GM12878 (cell line): ENCODE measurements at regions not wholly inside any gene's neighbourhood (a gene's known extent, or its start where the extent isn't known, plus 50 kb on each side); places are given as distances from the start of the nearest gene placed in this dataset.

Experiments
- ATAC-seq: fragments of 200-7000 bp; cut with Tn5 transposase; 3 replicates; pipeline ENCODE4 v1.9.1; 2020; ENCODE audit warnings: mild to moderate bottlenecking, moderate library complexity
- BruUV-seq: library from RNA; stranded (reverse); fragments of 400-500 nt; replicated peaks from 2 replicates; lab custom pipeline; 2021; lab: Mats Ljungman, UMichigan
- CTCF ChIA-PET: fragments of 300-600 bp; sonication (Branson Sonifier 250); formaldehyde crosslinking; extraction: SDS; loops from one replicate; lab custom pipeline; 2021; ENCODE audit warnings: inconsistent platforms; lab: Yijun Ruan, JAX
- POLR2A ChIA-PET: fragments of 350-600 bp; formaldehyde crosslinking; extraction: SDS; loops from one replicate; lab custom pipeline; 2021; ENCODE audit warnings: inconsistent platforms; lab: Charles Lee
- RAD21 ChIA-PET: fragments of 300-600 bp; sonication (Branson Sonifier 250); formaldehyde crosslinking; loops from one replicate; lab custom pipeline; 2023; ENCODE audit warnings: antibody characterized with exemption; ENCODE audit not compliant: unreplicated experiment; lab: Charles Lee
- SMC1A ChIA-PET: fragments of 300-600 bp; sonication (Branson Sonifier 250); formaldehyde crosslinking; loops from one replicate; lab custom pipeline; 2023; ENCODE audit not compliant: unreplicated experiment, uncharacterized antibody; lab: Charles Lee
- DNase-seq: peaks from one replicate; pipeline ENCODE4 v3.0.0-alpha.2; 2011; ENCODE audit warnings: low read depth, low spot score
- FAIRE-seq: peaks from 3 replicates; lab custom pipeline; 2011; peaks lifted over from hg19 to GRCh38; lab: Jason Lieb, UNC
- H2AFZ ChIP-seq: 2 replicates; pipeline ENCODE4 v1.6.0; 2011; ENCODE audit warnings: low read depth, low read length, control low read depth; ENCODE audit not compliant: control insufficient read depth
- H3K27ac ChIP-seq: 2 replicates; pipeline ENCODE4 v1.5.1; 2011; ENCODE audit warnings: control low read depth; ENCODE audit not compliant: control insufficient read depth, insufficient read depth
- H3K27me3 ChIP-seq, 2 experiments: replicated peaks in 1 of 2; 2 replicates each; pipeline versions ENCODE4 v1.6.0 to v1.6.1; 2011; ENCODE audit warnings: low read length in 1 of 2; ENCODE audit not compliant: control insufficient read depth in 2 of 2, insufficient read depth in 2 of 2
- H3K36me3 ChIP-seq, 2 experiments: 2 replicates each; pipeline ENCODE4 v1.5.1; 2011; ENCODE audit warnings: low read length in 1 of 2; ENCODE audit not compliant: control insufficient read depth in 2 of 2, insufficient read depth in 2 of 2
- H3K4me1 ChIP-seq: 2 replicates; pipeline ENCODE4 v1.6.1; 2011; ENCODE audit warnings: mild to moderate bottlenecking, low read length, moderate library complexity, mixed read lengths; ENCODE audit not compliant: control insufficient read depth, insufficient read depth
- H3K4me2 ChIP-seq: 2 replicates; pipeline ENCODE4 v1.6.0; 2011; ENCODE audit warnings: control low read depth; ENCODE audit not compliant: control insufficient read depth, insufficient read depth
- H3K4me3 ChIP-seq: fragments of 200-600 bp; sonication (generic); 2 replicates; pipeline ENCODE4 v1.5.1; 2016
- H3K79me2 ChIP-seq: 2 replicates; pipeline ENCODE4 v1.6.0; 2011; ENCODE audit warnings: low read length; ENCODE audit not compliant: control insufficient read depth, insufficient read depth
- H3K9ac ChIP-seq: 2 replicates; pipeline ENCODE4 v1.8.0; 2011; ENCODE audit warnings: low read length, control low read depth, mixed read lengths; ENCODE audit not compliant: control insufficient read depth, insufficient read depth
- H3K9me3 ChIP-seq: replicated peaks from 3 replicates; pipeline ENCODE4 v1.5.1; 2011; ENCODE audit warnings: mild to moderate bottlenecking, low read length; ENCODE audit not compliant: control insufficient read depth, insufficient read depth
- H4K20me1 ChIP-seq: 2 replicates; pipeline ENCODE4 v1.6.0; 2011; ENCODE audit not compliant: control insufficient read depth, insufficient read depth
- ASH2L ChIP-seq: fragments of 300-600, 200-600 bp; sonication (generic); IDR thresholded peaks from 2 replicates; pipeline ENCODE4 v1.6.1; 2017; ENCODE audit warnings: low read depth, mild to moderate bottlenecking, borderline replicate concordance
- BCL11A ChIP-seq: IDR thresholded peaks from 2 replicates; pipeline ENCODE4 v1.6.1; 2011; ENCODE audit warnings: low read depth, low read length
- CHD1 ChIP-seq: IDR thresholded peaks from 2 replicates; pipeline ENCODE4 v1.6.1; 2012; ENCODE audit warnings: low read depth, low read length, improper control_type of control experiment
- CTCF ChIP-seq, 3 experiments: IDR thresholded peaks in 2 of 3; conservative IDR thresholded peaks in 1 of 3; 2 replicates each; pipeline ENCODE4 v1.5.1; 2011; ENCODE audit warnings: low read depth in 3 of 3, low read length in 3 of 3, mild to moderate bottlenecking in 3 of 3, control low read depth in 2 of 3, moderate library complexity in 2 of 3, inconsistent platforms in 1 of 3, mixed read lengths in 1 of 3; ENCODE audit not compliant: control insufficient read depth in 2 of 3, insufficient read depth in 1 of 3; ENCODE audit errors: extremely low read depth in 1 of 3
- IKZF2 ChIP-seq, 2 experiments: fragments of 450-650 bp; IDR thresholded peaks; 2 replicates each; pipeline ENCODE4 v1.6.1; 2017; ENCODE audit warnings: mild to moderate bottlenecking in 2 of 2, moderate library complexity in 2 of 2
- NFYB ChIP-seq: IDR thresholded peaks from 2 replicates; pipeline ENCODE4 v1.6.1; 2011; ENCODE audit warnings: low read depth, mild to moderate bottlenecking, low read length, improper control_type of control experiment, moderate library complexity; ENCODE audit not compliant: insufficient read depth
- RAD21 ChIP-seq: IDR thresholded peaks from 2 replicates; pipeline ENCODE4 v1.6.1; 2011; ENCODE audit warnings: mild to moderate bottlenecking, low read depth, low read length, moderate library complexity; ENCODE audit not compliant: insufficient read depth
- REST ChIP-seq: IDR thresholded peaks from 2 replicates; pipeline ENCODE4 v1.6.1; 2012; ENCODE audit warnings: mild to moderate bottlenecking, low read depth, low read length
- SMAD5 ChIP-seq: IDR thresholded peaks from 2 replicates; pipeline ENCODE4 v1.6.1; 2016; ENCODE audit warnings: antibody characterized with exemption, low read depth
- ZNF24 ChIP-seq: fragments of 450-650 bp; IDR thresholded peaks from 2 replicates; pipeline ENCODE4 v1.6.1; 2017; ENCODE audit warnings: antibody characterized with exemption, mild to moderate bottlenecking
- WGBS: methylation state at CpG from one replicate; pipeline ENCODE4 v1.1.6; 2016; ENCODE audit warnings: low lambda C conversion rate; ENCODE audit not compliant: insufficient replicate concordance, insufficient coverage; ENCODE audit errors: missing lambda C conversion rate; 5-methylcytosine and 5-hydroxymethylcytosine counted together
- in situ Hi-C: fragments of 300-500 bp; cut with MboI; formaldehyde crosslinking; loops from 9 replicates; pipeline ENCODE4 v1.14.3; 2018; ENCODE audit warnings: mixed read lengths
- intact Hi-C: fragments of 100-400 bp; cut with micrococcal nuclease; formaldehyde crosslinking; loops from one replicate; pipeline ENCODE4 v1.14.2; 2022; ENCODE audit not compliant: unreplicated experiment
- TF ChIP-seq, protein P1 (sequence below): fragments of 450-650 bp; IDR thresholded peaks from 2 replicates; pipeline ENCODE4 v1.6.1; 2017; ENCODE audit warnings: mild to moderate bottlenecking

GRCh38 chr15:39282663-39283208 lies 298.1 kb upstream of the THBS1 start:
- peaks cover 0 to 2% of the 10 kb centered on the region in 2 experiments; a peak in 2 of 4 replicates for H3K27me3 ChIP-seq
- DNase-seq (no peak), FAIRE-seq (no peak), ATAC-seq (no peak)
- H4K20me1 ChIP-seq, result no peaks in the 10 kb centered on the region
- H3K4me3 ChIP-seq, result no peak overlapping the region
- POLR2A ChIA-PET, result no interaction called here
- no peak overlapping the region for H3K27ac ChIP-seq
- H3K9ac ChIP-seq, result no peak overlapping the region
- in situ Hi-C loops (no loop called here), intact Hi-C loops (no loop called here)
- no peaks in the 10 kb centered on the region for H3K4me1 ChIP-seq
- RAD21 ChIA-PET, result no interaction called here
- BruUV-seq, result no TSS peak
- H3K9me3 ChIP-seq, result no peaks in the 10 kb centered on the region
- no peak overlapping the region for H3K4me2 ChIP-seq
- H2AFZ ChIP-seq, result no peak overlapping the region
- SMC1A ChIA-PET, result no interaction called here
- WGBS, result 50% methylated on average over 4 of the region's 4 CpGs
- CTCF ChIA-PET, result no interaction called here
- TF ChIP-seq NFYB, result no peak
- H3K79me2 ChIP-seq, result no peaks in the 10 kb centered on the region
- H3K36me3 ChIP-seq, result no peaks in the 10 kb centered on the region

DNA sequence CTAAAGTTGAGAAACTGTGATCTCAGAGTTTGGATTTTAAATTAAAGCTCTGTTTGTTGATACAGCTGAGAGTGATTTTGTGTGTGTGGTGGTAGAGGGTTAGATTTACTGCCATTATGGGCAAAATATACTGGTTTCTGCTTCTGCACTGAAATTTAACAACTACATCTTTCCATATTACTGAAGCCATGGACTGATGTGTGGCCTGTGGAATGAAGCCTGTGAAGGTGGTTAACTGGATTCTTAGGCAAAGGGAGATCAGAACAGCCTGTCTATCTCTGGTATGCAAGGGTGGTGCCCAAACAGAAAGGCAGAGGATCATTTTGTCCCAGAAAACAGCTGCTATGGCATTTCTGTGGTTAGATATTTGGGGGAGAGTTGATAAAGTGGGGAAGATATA lies 297.3 kb upstream of the THBS1 start:
- Histone ChIP-seq H3K79me2 (no peaks in the 10 kb centered on the region), H3K9me3 (no peaks in the 10 kb centered on the region), H3K9ac (no peak overlapping the region), H3K4me2 (no peak overlapping the region), H3K36me3 (no peaks in the 10 kb centered on the region), H4K20me1 (no peaks in the 10 kb centered on the region), H2AFZ (no peak overlapping the region), H3K4me3 (no peak overlapping the region), H3K27ac (no peak overlapping the region), H3K27me3 (peaks cover 0 to 2% of the 10 kb centered on the region in 2 experiments; a peak in 2 of 4 replicates), H3K4me1 (no peaks in the 10 kb centered on the region)
- BruUV-seq, result no TSS peak
- SMC1A ChIA-PET, result no interaction called here
- RAD21 ChIA-PET, result no interaction called here
- ATAC-seq, result no peak
- CTCF ChIA-PET, result no interaction called here
- POLR2A ChIA-PET, result no interaction called here
- DNase-seq, result no peak
- no peak for FAIRE-seq
- in situ Hi-C loops, result no loop called here
- intact Hi-C loops, result no loop called here
- TF ChIP-seq, protein P1, sequence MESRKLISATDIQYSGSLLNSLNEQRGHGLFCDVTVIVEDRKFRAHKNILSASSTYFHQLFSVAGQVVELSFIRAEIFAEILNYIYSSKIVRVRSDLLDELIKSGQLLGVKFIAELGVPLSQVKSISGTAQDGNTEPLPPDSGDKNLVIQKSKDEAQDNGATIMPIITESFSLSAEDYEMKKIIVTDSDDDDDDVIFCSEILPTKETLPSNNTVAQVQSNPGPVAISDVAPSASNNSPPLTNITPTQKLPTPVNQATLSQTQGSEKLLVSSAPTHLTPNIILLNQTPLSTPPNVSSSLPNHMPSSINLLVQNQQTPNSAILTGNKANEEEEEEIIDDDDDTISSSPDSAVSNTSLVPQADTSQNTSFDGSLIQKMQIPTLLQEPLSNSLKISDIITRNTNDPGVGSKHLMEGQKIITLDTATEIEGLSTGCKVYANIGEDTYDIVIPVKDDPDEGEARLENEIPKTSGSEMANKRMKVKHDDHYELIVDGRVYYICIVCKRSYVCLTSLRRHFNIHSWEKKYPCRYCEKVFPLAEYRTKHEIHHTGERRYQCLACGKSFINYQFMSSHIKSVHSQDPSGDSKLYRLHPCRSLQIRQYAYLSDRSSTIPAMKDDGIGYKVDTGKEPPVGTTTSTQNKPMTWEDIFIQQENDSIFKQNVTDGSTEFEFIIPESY, result no peak
- TF ChIP-seq RAD21 (no peak), REST (no peak), IKZF2 (IDR thresholded peaks at IDR 0.05) (no peak), ASH2L (no peak), SMAD5 (no peak), BCL11A (no peak), CTCF (IDR thresholded peaks at IDR 0.05 in 2 of 3, conservative IDR thresholded peaks at IDR 0.05 in 1 of 3; ENCODE audit: control insufficient read depth in 2 of 3, extremely low read depth in 1 of 3, insufficient read depth in 1 of 3, low read depth in 3 of 3, low read length in 3 of 3) (no peak), CHD1 (no peak), ZNF24 (no peak)
